Left lung (tissue), 4 donors: ENCODE measurements at regions not wholly inside any gene's neighbourhood (a gene's known extent, or its start where the extent isn't known, plus 50 kb on each side); places are given as distances from the start of the nearest gene placed in this dataset.

ENCODE experiments used
- ATAC-seq: fragments of 200-7000 bp; cut with Tn5 transposase; one replicate; pipeline ENCODE4 v1.9.1; 2020; ENCODE audit warnings: moderate library complexity
- DNase-seq, 4 donors: peaks; one replicate each; pipeline ENCODE4 v3.0.0-alpha.2; 2013 to 2020
- H3K27ac ChIP-seq, 2 donors: fragments of 200-600 bp; sonication (generic) in 1 of 2; one replicate each; pipeline versions ENCODE4 v1.5.0 to v1.8.0; 2020 to 2021
- H3K27me3 ChIP-seq, 2 donors: fragments of 200-600 bp; sonication (generic) in 1 of 2; one replicate each; pipeline versions ENCODE4 v1.5.0 to v1.8.0; 2020 to 2021
- H3K36me3 ChIP-seq, 2 donors: fragments of 200-600 bp; sonication (generic) in 1 of 2; one replicate each; pipeline versions ENCODE4 v1.5.0 to v1.8.0; 2020 to 2021
- H3K4me1 ChIP-seq, 2 donors: fragments of 200-600 bp; one replicate each; pipeline ENCODE4 v1.8.0; 2021
- H3K4me3 ChIP-seq, 2 donors: fragments of 200-600 bp; sonication (generic) in 1 of 2; one replicate each; pipeline versions ENCODE4 v1.5.0 to v1.8.0; 2020 to 2021; ENCODE audit warnings: mild to moderate bottlenecking in 1 of 2
- H3K9me3 ChIP-seq, 2 donors: fragments of 200-600 bp; sonication (generic) in 1 of 2; one replicate each; pipeline versions ENCODE4 v1.5.0 to v1.8.0; 2020 to 2021
- CTCF ChIP-seq, 2 donors: fragments of 200-600 bp; sonication (generic) in 1 of 2; IDR thresholded peaks; one replicate each; pipeline versions ENCODE4 v1.5.0 to v1.8.0; 2021; ENCODE audit warnings: antibody characterized with exemption in 2 of 2
- intact Hi-C, 2 donors: fragments of 100-400 bp; cut with DNase I; formaldehyde crosslinking; loops; one replicate each; pipeline versions ENCODE4 v1.11.2 to v1.14.2; 2022
- donor health status: DM: no; HTN: yes; CAD: no.
- donor health status: DM: no; HTN: no; CAD: no.

- TF ChIP-seq CTCF (IDR thresholded peaks at IDR 0.05), result no peak
- DNase-seq (no peak), ATAC-seq (no peak)
- Histone ChIP-seq H3K27ac (no peak overlapping the region), H3K4me3 (no peak overlapping the region), H3K4me1 (no peaks in the 10 kb centered on the region), H3K27me3 (no peaks in the 10 kb centered on the region), H3K9me3 (no peaks in the 10 kb centered on the region), H3K36me3 (no peaks in the 10 kb centered on the region)
- intact Hi-C loops, result no loop called here
These were observed 527.2 kb downstream of the SLITRK1 start for GRCh38 chr13:83355041-83355440.

- TF ChIP-seq CTCF (IDR thresholded peaks at IDR 0.05), result no peak
- ATAC-seq (no peak), DNase-seq (no peak)
- Histone ChIP-seq H3K36me3 (no peaks in the 10 kb centered on the region), H3K4me1 (no peaks in the 10 kb centered on the region), H3K9me3 (no peaks in the 10 kb centered on the region), H3K27ac (no peak overlapping the region), H3K4me3 (no peak overlapping the region), H3K27me3 (no peaks in the 10 kb centered on the region)
- intact Hi-C loops, result no loop called here
These were observed 529.9 kb downstream of the SLITRK1 start for GRCh38 chr13:83352391-83352790.

- Histone ChIP-seq H3K27ac (no peak overlapping the region), H3K4me3 (no peak overlapping the region), H3K36me3 (no peaks in the 10 kb centered on the region), H3K4me1 (no peaks in the 10 kb centered on the region), H3K27me3 (no peaks in the 10 kb centered on the region), H3K9me3 (no peaks in the 10 kb centered on the region)
- no peak for DNase-seq
- no peak for ATAC-seq
- intact Hi-C loops, result no loop called here
- TF ChIP-seq CTCF (IDR thresholded peaks at IDR 0.05), result no peak
These were observed 531.7 kb downstream of the SLITRK1 start for GRCh38 chr13:83350569-83350968.

GRCh38 chr13:83344518-83344917 is 537.8 kb downstream of the SLITRK1 start:
- Histone ChIP-seq H3K9me3 (peaks cover 0 to 11% of the 10 kb centered on the region in 2 donors), H3K4me3 (no peak overlapping the region), H3K27ac (no peak overlapping the region), H3K27me3 (no peaks in the 10 kb centered on the region), H3K36me3 (no peaks in the 10 kb centered on the region), H3K4me1 (no peaks in the 10 kb centered on the region)
- no peak for TF ChIP-seq CTCF (IDR thresholded peaks at IDR 0.05)
- ATAC-seq (no peak), DNase-seq (no peak)
- intact Hi-C loops, result no loop called here

GRCh38 chr13:83340170-83340569 is 542.1 kb downstream of the SLITRK1 start:
- intact Hi-C loops, result no loop called here
- TF ChIP-seq CTCF (IDR thresholded peaks at IDR 0.05), result no peak

More at GRCh38 chr13:83340170-83340569, 542.1 kb downstream of the SLITRK1 start:
- no peak for DNase-seq
- H3K27ac ChIP-seq, result no peak overlapping the region
- H3K4me1 ChIP-seq, result no peaks in the 10 kb centered on the region
- no peaks in the 10 kb centered on the region for H3K36me3 ChIP-seq
- ATAC-seq, result no peak
- H3K27me3 ChIP-seq, result no peaks in the 10 kb centered on the region
- H3K4me3 ChIP-seq, result no peak overlapping the region
- peaks cover 0 to 11% of the 10 kb centered on the region in 2 donors for H3K9me3 ChIP-seq
